ENCODE measurements at regions not wholly inside any gene's neighbourhood (a gene's known extent, or its start where the extent isn't known, plus 50 kb on each side); places are given as distances from the start of the nearest gene placed in this dataset.

GRCh38 chr13:32861304-32861703 is 154.9 kb upstream of the KL start:
- no peak for DNase-seq (ENCODE audit: low spot score)

- DNase-seq (ENCODE audit: low spot score) = no peak
These were observed 152.6 kb upstream of the KL start for GRCh38 chr13:32863596-32863995.

- DNase-seq (ENCODE audit: low spot score) = no peak
These were observed 149.3 kb upstream of the KL start for GRCh38 chr13:32866921-32867320.

GRCh38 chr13:32877491-32877890 is 138.7 kb upstream of the KL start:
- no peak for DNase-seq (ENCODE audit: low spot score)

- DNase-seq (ENCODE audit: low spot score) = no peak
These were observed 138.1 kb upstream of the KL start for GRCh38 chr13:32878163-32878562.

- DNase-seq (ENCODE audit: low spot score) = no peak
These were observed 135.6 kb upstream of the KL start for GRCh38 chr13:32880636-32881035.

- no peak for DNase-seq (ENCODE audit: low spot score)
These were observed 135.0 kb upstream of the KL start for GRCh38 chr13:32881074-32881776.

GRCh38 chr13:32881777-32882145 is 134.5 kb upstream of the KL start:
- no peak for DNase-seq (ENCODE audit: low spot score)

GRCh38 chr13:32882691-32883090 is 133.5 kb upstream of the KL start:
- no peak for DNase-seq (ENCODE audit: low spot score)

- no peak for DNase-seq (ENCODE audit: low spot score)
These were observed 132.7 kb upstream of the KL start for GRCh38 chr13:32883474-32883873.

GRCh38 chr13:32887617-32888016 is 128.6 kb upstream of the KL start:
- DNase-seq (ENCODE audit: low spot score) = no peak

- DNase-seq (ENCODE audit: low spot score) = no peak
These were observed 126.1 kb upstream of the KL start for GRCh38 chr13:32889986-32890565.

GRCh38 chr13:32893176-32893575 is 123.0 kb upstream of the KL start:
- no peak for DNase-seq (ENCODE audit: low spot score)

GRCh38 chr13:32894589-32895001 is 121.6 kb upstream of the KL start:
- no peak for DNase-seq (ENCODE audit: low spot score)

GRCh38 chr13:32895296-32895695 is 120.9 kb upstream of the KL start:
- no peak for DNase-seq (ENCODE audit: low spot score)

- DNase-seq (ENCODE audit: low spot score) = no peak
These were observed 118.9 kb upstream of the KL start for GRCh38 chr13:32897296-32897695.

- no peak for DNase-seq (ENCODE audit: low spot score)
These were observed 114.0 kb upstream of the KL start for GRCh38 chr13:32902029-32902780.

GRCh38 chr13:32902874-32903273 is 113.3 kb upstream of the KL start:
- DNase-seq (ENCODE audit: low spot score) = no peak

- no peak for DNase-seq (ENCODE audit: low spot score)
These were observed 112.5 kb upstream of the KL start for GRCh38 chr13:32903720-32904119.

- DNase-seq (ENCODE audit: low spot score) = no peak
These were observed 112.0 kb upstream of the KL start for GRCh38 chr13:32904266-32904665.

GRCh38 chr13:32905063-32905863 is 111.0 kb upstream of the KL start:
- DNase-seq (ENCODE audit: low spot score) = no peak

- DNase-seq (ENCODE audit: low spot score) = no peak
These were observed 110.4 kb upstream of the KL start for GRCh38 chr13:32905864-32906180.

GRCh38 chr13:32907211-32907610 is 109.0 kb upstream of the KL start:
- no peak for DNase-seq (ENCODE audit: low spot score)

Data from HuH-7 (cell line).